ENCODE measurements at regions not wholly inside any gene's neighbourhood (a gene's known extent, or its start where the extent isn't known, plus 50 kb on each side); places are given as distances from the start of the nearest gene placed in this dataset.

DNA sequence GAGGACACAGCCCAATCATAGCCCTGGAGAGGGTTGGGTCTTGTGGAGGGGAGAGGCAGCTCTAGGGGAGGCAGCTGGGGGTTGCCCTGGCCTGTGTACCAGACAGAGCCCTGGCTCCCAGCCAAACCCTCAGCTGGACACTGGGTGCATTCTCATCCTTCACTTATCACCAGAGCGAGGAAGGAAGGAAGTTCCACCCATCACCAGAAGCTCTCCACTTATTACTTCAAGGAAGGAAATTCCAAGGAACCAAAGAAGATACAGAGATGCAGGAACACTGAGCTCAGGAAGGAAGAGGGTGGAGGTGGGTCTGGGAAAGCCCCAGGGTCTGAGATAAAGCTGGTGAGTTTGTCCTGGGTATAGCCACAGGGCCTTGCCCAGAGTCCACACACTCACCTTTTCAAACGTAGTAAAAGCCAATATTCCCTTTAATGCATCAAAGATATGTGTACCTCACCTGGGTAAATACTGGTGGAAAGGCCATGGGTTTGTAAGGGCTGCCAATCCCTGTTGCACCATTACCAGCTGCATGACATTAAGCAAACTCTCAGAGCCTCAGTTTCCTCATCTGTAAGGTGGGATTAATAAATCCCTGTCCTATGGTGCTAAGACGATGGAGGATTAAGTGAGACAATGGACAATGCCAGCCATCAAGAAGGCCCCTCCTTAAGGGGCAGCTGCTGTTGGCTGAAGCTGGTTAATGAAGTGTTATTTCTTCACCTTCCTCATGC lies 109.7 kb upstream of the NAA20 start:
- Histone ChIP-seq H3K27ac (peak overlapping the region in 1 of 5 donors; percentile 26), H3K36me3 (no peaks in the 10 kb centered on the region), H3K4me1 (peaks cover 0 to 35% (median 10%) of the 10 kb centered on the region in 4 donors), H3K4me3 (no peak overlapping the region), H3K27me3 (no peaks in the 10 kb centered on the region), H3K9me3 (no peaks in the 10 kb centered on the region)
- no peak for DNase-seq
- TF ChIP-seq POLR2A (IDR thresholded peaks at IDR 0.05) (no peak), POLR2AphosphoS5 (IDR thresholded peaks at IDR 0.05) (peak in 1 of 3 donors; percentile 20)
- intact Hi-C loops (cut with DNase I; ENCODE audit: low total_unique reads): loop anchor here (10.0 kb wide), 1 partner anchor 87 kb away; no protein-coding TSS in a partner anchor
- WGBS, 5 donors: 63 to 74% (median 66%) methylated on average over 3 of the region's 3 CpGs

DNA sequence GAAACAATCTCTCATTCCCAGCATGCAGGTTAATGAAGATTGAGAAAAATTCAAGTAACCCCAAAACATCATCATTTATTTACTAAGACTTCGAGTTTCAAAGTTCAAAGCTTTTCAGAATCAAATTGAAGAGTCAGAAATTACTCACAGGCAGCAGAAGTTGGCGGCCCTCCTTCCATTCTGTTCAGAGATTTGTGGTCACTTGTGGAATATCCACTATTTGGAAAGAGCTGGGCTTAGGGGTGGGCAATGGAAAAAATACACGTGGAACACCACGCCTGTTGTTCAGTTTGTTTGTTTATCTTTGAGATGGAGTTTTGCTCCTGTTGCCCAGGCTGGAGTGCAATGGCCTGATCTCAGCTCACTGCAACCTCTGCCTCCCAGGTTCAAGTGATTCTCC lies 108.6 kb upstream of the NAA20 start:
- DNase-seq: no peak
- Histone ChIP-seq H3K4me3 (no peak overlapping the region), H3K27me3 (no peaks in the 10 kb centered on the region), H3K4me1 (peaks cover 0 to 26% (median 3%) of the 10 kb centered on the region in 4 donors), H3K9me3 (no peaks in the 10 kb centered on the region), H3K36me3 (no peaks in the 10 kb centered on the region), H3K27ac (peak overlapping the region in 1 of 5 donors; percentile 56)
- intact Hi-C loops (cut with DNase I; ENCODE audit: low total_unique reads): loop anchor here (10.0 kb wide), 1 partner anchor 86 kb away; no protein-coding TSS in a partner anchor
- 73 to 82% (median 80%) methylated on average over 4 of the region's 4 CpGs for WGBS, 5 donors
- TF ChIP-seq POLR2A (IDR thresholded peaks at IDR 0.05): no peak
- TF ChIP-seq, protein P1, sequence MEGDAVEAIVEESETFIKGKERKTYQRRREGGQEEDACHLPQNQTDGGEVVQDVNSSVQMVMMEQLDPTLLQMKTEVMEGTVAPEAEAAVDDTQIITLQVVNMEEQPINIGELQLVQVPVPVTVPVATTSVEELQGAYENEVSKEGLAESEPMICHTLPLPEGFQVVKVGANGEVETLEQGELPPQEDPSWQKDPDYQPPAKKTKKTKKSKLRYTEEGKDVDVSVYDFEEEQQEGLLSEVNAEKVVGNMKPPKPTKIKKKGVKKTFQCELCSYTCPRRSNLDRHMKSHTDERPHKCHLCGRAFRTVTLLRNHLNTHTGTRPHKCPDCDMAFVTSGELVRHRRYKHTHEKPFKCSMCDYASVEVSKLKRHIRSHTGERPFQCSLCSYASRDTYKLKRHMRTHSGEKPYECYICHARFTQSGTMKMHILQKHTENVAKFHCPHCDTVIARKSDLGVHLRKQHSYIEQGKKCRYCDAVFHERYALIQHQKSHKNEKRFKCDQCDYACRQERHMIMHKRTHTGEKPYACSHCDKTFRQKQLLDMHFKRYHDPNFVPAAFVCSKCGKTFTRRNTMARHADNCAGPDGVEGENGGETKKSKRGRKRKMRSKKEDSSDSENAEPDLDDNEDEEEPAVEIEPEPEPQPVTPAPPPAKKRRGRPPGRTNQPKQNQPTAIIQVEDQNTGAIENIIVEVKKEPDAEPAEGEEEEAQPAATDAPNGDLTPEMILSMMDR (IDR thresholded peaks at IDR 0.05): no peak
- no peak for TF ChIP-seq POLR2AphosphoS5 (IDR thresholded peaks at IDR 0.05)
- TF ChIP-seq EP300 (IDR thresholded peaks at IDR 0.05): no peak

DNA sequence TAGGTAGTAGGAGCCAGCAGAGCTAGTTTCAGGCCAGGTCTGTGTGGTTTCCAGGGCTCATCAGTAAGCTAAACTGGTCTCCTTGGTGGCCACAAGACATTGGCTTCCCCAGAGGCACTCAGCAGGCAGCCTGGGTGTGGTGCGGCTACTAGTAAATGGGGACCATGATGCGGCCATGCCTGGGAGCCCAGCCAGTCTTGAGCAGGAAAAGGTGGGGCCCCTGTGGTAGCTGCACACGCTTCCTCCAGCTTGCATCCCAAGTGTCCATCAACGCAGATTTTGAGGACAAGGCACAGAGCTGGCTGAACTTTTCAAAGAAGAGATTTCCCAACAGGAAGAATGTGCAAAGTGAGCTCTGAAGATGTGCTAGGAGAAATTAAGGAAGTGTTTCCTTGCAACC lies 107.4 kb upstream of the NAA20 start:
- no peaks in the 10 kb centered on the region for H3K27me3 ChIP-seq
- H3K36me3 ChIP-seq: no peaks in the 10 kb centered on the region
- H3K4me1 ChIP-seq: peaks cover 3 to 32% (median 6%) of the 10 kb centered on the region in 4 donors
- 43 to 67% (median 61%) methylated on average over 3 to 4 of the region's 4 CpGs for WGBS, 5 donors
- peak in 1 of 2 donors; percentile 35 for DNase-seq
- H3K4me3 ChIP-seq: no peak overlapping the region
- no peaks in the 10 kb centered on the region for H3K9me3 ChIP-seq
- peak overlapping the region in 4 of 5 donors; percentile 9 to 56 (median 24) for H3K27ac ChIP-seq
- intact Hi-C loops (cut with DNase I; ENCODE audit: low total_unique reads): loop anchor here (10.0 kb wide), 1 partner anchor 85 kb away; no protein-coding TSS in a partner anchor
- TF ChIP-seq POLR2A (IDR thresholded peaks at IDR 0.05): no peak
- peak in 2 of 3 donors; percentile 5 to 8 for TF ChIP-seq POLR2AphosphoS5 (IDR thresholded peaks at IDR 0.05)

DNA sequence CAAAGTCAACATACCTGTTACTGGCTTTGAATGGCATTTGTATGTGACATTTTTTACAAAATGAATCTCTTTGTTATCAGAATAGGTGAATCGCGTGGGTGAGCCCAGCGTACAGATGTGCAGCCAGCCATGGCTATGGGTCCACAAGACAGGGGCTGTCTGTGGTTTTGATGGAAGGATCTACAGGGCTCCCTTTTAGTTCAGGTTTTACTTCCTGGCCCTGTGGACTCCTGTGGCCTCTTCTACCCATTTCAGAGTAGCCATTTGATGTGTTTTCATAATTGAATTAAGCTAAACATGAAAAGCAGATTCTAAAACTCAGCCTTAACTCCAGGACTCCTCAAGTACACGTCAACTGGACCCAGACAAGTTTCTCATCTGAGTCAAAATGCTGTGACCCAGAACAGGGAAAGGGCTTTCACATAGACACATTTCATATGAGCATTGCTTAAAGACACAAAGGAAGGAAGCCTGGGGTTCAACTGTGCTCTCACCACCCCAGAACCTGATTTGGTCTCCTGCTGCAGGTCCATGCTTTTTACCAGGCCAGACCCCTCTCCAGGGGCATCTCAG lies 105.3 kb upstream of the NAA20 start:
- no peaks in the 10 kb centered on the region for H3K36me3 ChIP-seq
- H3K4me3 ChIP-seq: no peak overlapping the region
- WGBS, 5 donors: 74 to 90% (median 77%) methylated on average over 4 of the region's 4 CpGs
- peaks cover 3 to 48% (median 7%) of the 10 kb centered on the region in 4 donors for H3K4me1 ChIP-seq
- no peaks in the 10 kb centered on the region for H3K9me3 ChIP-seq
- no peak for DNase-seq
- no peak overlapping the region for H3K27ac ChIP-seq
- TF ChIP-seq POLR2AphosphoS5 (IDR thresholded peaks at IDR 0.05) (no peak), EP300 (IDR thresholded peaks at IDR 0.05) (no peak)
- intact Hi-C loops (cut with DNase I; ENCODE audit: low total_unique reads): no loop called here
- H3K27me3 ChIP-seq: no peaks in the 10 kb centered on the region

DNA sequence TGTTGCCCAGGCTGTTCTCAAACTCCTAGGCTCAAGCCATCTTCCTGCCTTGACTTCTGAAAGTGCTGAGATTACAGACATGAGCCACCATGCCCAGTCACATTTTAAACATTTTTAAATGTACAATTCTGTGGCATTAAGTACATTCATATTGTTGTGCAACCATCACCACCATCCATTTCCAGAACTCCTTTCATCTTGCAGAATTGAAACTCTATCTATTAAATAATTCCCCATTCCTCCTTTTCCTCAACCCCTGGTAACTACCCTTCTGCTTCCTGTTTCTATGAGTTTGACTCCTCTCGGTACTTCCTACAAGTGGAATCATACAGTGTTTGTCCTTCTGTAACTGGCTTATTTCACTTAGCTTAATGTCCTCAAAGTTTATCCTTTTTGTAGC lies 103.8 kb upstream of the NAA20 start:
- DNase-seq: no peak
- TF ChIP-seq, protein P1 (IDR thresholded peaks at IDR 0.05): no peak
- TF ChIP-seq EP300 (IDR thresholded peaks at IDR 0.05) (no peak), POLR2A (IDR thresholded peaks at IDR 0.05) (no peak), POLR2AphosphoS5 (IDR thresholded peaks at IDR 0.05) (no peak)
- no peaks in the 10 kb centered on the region for H3K27me3 ChIP-seq
- no peak overlapping the region for H3K4me3 ChIP-seq
- no peaks in the 10 kb centered on the region for H3K9me3 ChIP-seq
- WGBS, 5 donors: 86 to 97% (median 87%) methylated on average over 1 of the region's 1 CpG
- no peaks in the 10 kb centered on the region for H3K36me3 ChIP-seq
- H3K4me1 ChIP-seq: peaks cover 0 to 52% (median 7%) of the 10 kb centered on the region in 4 donors
- intact Hi-C loops (cut with DNase I; ENCODE audit: low total_unique reads): no loop called here
- H3K27ac ChIP-seq: no peak overlapping the region

Data from stomach (tissue), 8 donors.